ENCODE measurements at regions not wholly inside any gene's neighbourhood (a gene's known extent, or its start where the extent isn't known, plus 50 kb on each side); places are given as distances from the start of the nearest gene placed in this dataset.

- no peak overlapping the region for H3K27ac Mint-ChIP-seq
- ATAC-seq: no peak
- no peaks in the 10 kb centered on the region for H3K9me3 Mint-ChIP-seq
- H3K36me3 Mint-ChIP-seq: no peaks in the 10 kb centered on the region
- no peak for DNase-seq (ENCODE audit: low spot score in 2 of 2)
These were observed 301.2 kb downstream of the ZNF536 start for GRCh38 chr19:30673336-30673735.

- DNase-seq (ENCODE audit: low spot score in 2 of 2) (no peak), ATAC-seq (no peak)
- Mint-ChIP-seq H3K27ac (no peak overlapping the region), H3K9me3 (no peaks in the 10 kb centered on the region), H3K36me3 (no peaks in the 10 kb centered on the region)
These were observed 300.7 kb downstream of the ZNF536 start for GRCh38 chr19:30672926-30673325.

GRCh38 chr19:30671622-30672051 is 299.5 kb downstream of the ZNF536 start:
- no peak for DNase-seq (ENCODE audit: low spot score in 2 of 2)
- no peak overlapping the region for H3K27ac Mint-ChIP-seq
- no peaks in the 10 kb centered on the region for H3K36me3 Mint-ChIP-seq
- ATAC-seq: no peak
- H3K9me3 Mint-ChIP-seq: no peaks in the 10 kb centered on the region

GRCh38 chr19:30671367-30671619 is 299.1 kb downstream of the ZNF536 start:
- ATAC-seq (no peak), DNase-seq (ENCODE audit: low spot score in 2 of 2) (no peak)
- Mint-ChIP-seq H3K9me3 (no peaks in the 10 kb centered on the region), H3K27ac (no peak overlapping the region), H3K36me3 (no peaks in the 10 kb centered on the region)

GRCh38 chr19:30670562-30671366 is 298.6 kb downstream of the ZNF536 start:
- ATAC-seq: no peak
- DNase-seq (ENCODE audit: low spot score in 2 of 2): no peak
- Mint-ChIP-seq H3K27ac (no peak overlapping the region), H3K36me3 (no peaks in the 10 kb centered on the region), H3K9me3 (no peaks in the 10 kb centered on the region)

GRCh38 chr19:30670011-30670329 is 297.8 kb downstream of the ZNF536 start:
- H3K9me3 Mint-ChIP-seq: no peaks in the 10 kb centered on the region
- ATAC-seq (no peak), DNase-seq (ENCODE audit: low spot score in 2 of 2) (no peak)
- H3K36me3 Mint-ChIP-seq: no peaks in the 10 kb centered on the region
- no peak overlapping the region for H3K27ac Mint-ChIP-seq

GRCh38 chr19:30669329-30670010 is 297.3 kb downstream of the ZNF536 start:
- ATAC-seq (peak; percentile 40 to 47), DNase-seq (ENCODE audit: low spot score in 2 of 2) (peak in 1 of 2 donors; percentile 67)
- Mint-ChIP-seq H3K9me3 (no peaks in the 10 kb centered on the region), H3K27ac (no peak overlapping the region), H3K36me3 (no peaks in the 10 kb centered on the region)

- no peaks in the 10 kb centered on the region for H3K9me3 Mint-ChIP-seq
- no peaks in the 10 kb centered on the region for H3K36me3 Mint-ChIP-seq
- no peak overlapping the region for H3K27ac Mint-ChIP-seq
- no peak for DNase-seq (ENCODE audit: low spot score in 2 of 2)
- ATAC-seq: no peak
These were observed 296.5 kb downstream of the ZNF536 start for GRCh38 chr19:30668521-30669155.

- ATAC-seq: no peak
- DNase-seq (ENCODE audit: low spot score in 2 of 2): no peak
- Mint-ChIP-seq H3K36me3 (no peaks in the 10 kb centered on the region), H3K9me3 (no peaks in the 10 kb centered on the region), H3K27ac (no peak overlapping the region)
These were observed 295.6 kb downstream of the ZNF536 start for GRCh38 chr19:30667746-30668145.

GRCh38 chr19:30667227-30667626 is 295.0 kb downstream of the ZNF536 start:
- no peak for ATAC-seq
- H3K9me3 Mint-ChIP-seq: no peaks in the 10 kb centered on the region
- H3K27ac Mint-ChIP-seq: no peak overlapping the region
- H3K36me3 Mint-ChIP-seq: no peaks in the 10 kb centered on the region
- DNase-seq (ENCODE audit: low spot score in 2 of 2): no peak

- ATAC-seq: peak in 1 of 2 donors; percentile 35
- no peak overlapping the region for H3K27ac Mint-ChIP-seq
These were observed 294.2 kb downstream of the ZNF536 start for GRCh38 chr19:30666301-30666803.

GRCh38 chr19:30665449-30665848 is 293.3 kb downstream of the ZNF536 start:
- Mint-ChIP-seq H3K36me3 (no peaks in the 10 kb centered on the region), H3K9me3 (no peaks in the 10 kb centered on the region), H3K27ac (no peak overlapping the region)
- DNase-seq (ENCODE audit: low spot score in 2 of 2) (no peak), ATAC-seq (no peak)

More at GRCh38 chr19:30666301-30666803, 294.2 kb downstream of the ZNF536 start:
- H3K9me3 Mint-ChIP-seq: no peaks in the 10 kb centered on the region
- DNase-seq (ENCODE audit: low spot score in 2 of 2): peak in 1 of 2 donors; percentile 54
- no peaks in the 10 kb centered on the region for H3K36me3 Mint-ChIP-seq

GRCh38 chr19:30663611-30664174 is 291.5 kb downstream of the ZNF536 start:
- Mint-ChIP-seq H3K36me3 (no peaks in the 10 kb centered on the region), H3K9me3 (peaks cover 4 to 7% of the 10 kb centered on the region in 2 donors), H3K27ac (no peak overlapping the region)
- ATAC-seq: no peak
- no peak for DNase-seq (ENCODE audit: low spot score in 2 of 2)

- Mint-ChIP-seq H3K9me3 (peaks cover 7 to 9% of the 10 kb centered on the region in 2 donors), H3K27ac (no peak overlapping the region), H3K36me3 (no peaks in the 10 kb centered on the region)
- DNase-seq (ENCODE audit: low spot score in 2 of 2) (no peak), ATAC-seq (no peak)
These were observed 290.2 kb downstream of the ZNF536 start for GRCh38 chr19:30662211-30662861.

GRCh38 chr19:30659638-30660037 is 287.5 kb downstream of the ZNF536 start:
- Mint-ChIP-seq H3K36me3 (no peaks in the 10 kb centered on the region), H3K9me3 (peaks cover 7 to 9% of the 10 kb centered on the region in 2 donors), H3K27ac (no peak overlapping the region)
- ATAC-seq (no peak), DNase-seq (ENCODE audit: low spot score in 2 of 2) (no peak)

- H3K36me3 Mint-ChIP-seq: no peaks in the 10 kb centered on the region
- no peak overlapping the region for H3K27ac Mint-ChIP-seq
- H3K9me3 Mint-ChIP-seq: peaks cover 7 to 9% of the 10 kb centered on the region in 2 donors
- DNase-seq (ENCODE audit: low spot score in 2 of 2): no peak
- ATAC-seq: no peak
These were observed 284.4 kb downstream of the ZNF536 start for GRCh38 chr19:30656520-30657100.
